Fibroblast of lung (primary cell): ENCODE measurements at regions not wholly inside any gene's neighbourhood (a gene's known extent, or its start where the extent isn't known, plus 50 kb on each side); places are given as distances from the start of the nearest gene placed in this dataset.

Experiments used
- DNase-seq, 2 donors: peaks; one replicate each; pipeline versions ENCODE4 v3.0.0 to v3.0.0-alpha.2; 2010; ENCODE audit warnings: low read depth in 2 of 2
- H2AFZ ChIP-seq: 2 replicates; pipeline ENCODE4 v1.5.1; 2012; ENCODE audit warnings: low read length, control low read depth, inconsistent platforms
- H3K27ac ChIP-seq: 2 replicates; pipeline ENCODE4 v1.5.1; 2011; ENCODE audit warnings: low read length, control low read depth; ENCODE audit not compliant: insufficient read depth
- H3K27me3 ChIP-seq: 2 replicates; pipeline ENCODE4 v1.5.1; 2011; ENCODE audit warnings: mild to moderate bottlenecking, low read length; ENCODE audit not compliant: control insufficient read depth, insufficient read depth
- H3K36me3 ChIP-seq: 2 replicates; pipeline ENCODE4 v1.5.1; 2011; ENCODE audit warnings: low read length; ENCODE audit not compliant: control insufficient read depth, insufficient read depth
- H3K4me1 ChIP-seq: 2 replicates; pipeline ENCODE4 v1.5.1; 2011; ENCODE audit warnings: low read length; ENCODE audit not compliant: control insufficient read depth, insufficient read depth; ENCODE audit errors: extremely low read depth
- H3K4me2 ChIP-seq: 2 replicates; pipeline ENCODE4 v1.5.1; 2011; ENCODE audit warnings: low read length, control low read depth; ENCODE audit not compliant: insufficient read depth; ENCODE audit errors: extremely low read depth
- H3K4me3 ChIP-seq, 4 experiments: fragments of 200-600 bp in 1 of 4; sonication (generic) in 1 of 4; replicated peaks in 1 of 4; 2 replicates each; pipeline ENCODE4 v1.5.1; 2011 to 2016; ENCODE audit warnings: low read length in 4 of 4, low read depth in 3 of 4, mild to moderate bottlenecking in 3 of 4, control low read depth in 2 of 4, inconsistent platforms in 1 of 4, mixed read lengths in 1 of 4; ENCODE audit not compliant: insufficient read depth in 1 of 4; ENCODE audit errors: control extremely low read depth in 1 of 4
- H3K79me2 ChIP-seq: 2 replicates; pipeline ENCODE4 v1.5.1; 2012; ENCODE audit warnings: mild to moderate bottlenecking, low read length, inconsistent platforms; ENCODE audit not compliant: control insufficient read depth, insufficient read depth
- H3K9ac ChIP-seq: 2 replicates; pipeline ENCODE4 v1.5.1; 2011; ENCODE audit warnings: mild to moderate bottlenecking, low read length, control low read depth; ENCODE audit not compliant: insufficient read depth
- H3K9me3 ChIP-seq: 2 replicates; pipeline ENCODE4 v1.5.1; 2012; ENCODE audit warnings: low read depth, low read length; ENCODE audit not compliant: control insufficient read depth, insufficient read depth
- H4K20me1 ChIP-seq: 2 replicates; pipeline ENCODE4 v1.5.1; 2011; ENCODE audit warnings: low read length; ENCODE audit not compliant: control insufficient read depth, insufficient read depth; ENCODE audit errors: extremely low read depth
- EZH2 ChIP-seq: IDR thresholded peaks from 2 replicates; pipeline ENCODE4 v1.5.1; 2012; ENCODE audit warnings: low read length, control low read depth, mild to moderate bottlenecking; ENCODE audit errors: missing control alignments
- TF ChIP-seq, protein P1 (sequence below), 2 donors: IDR thresholded peaks in 1 of 2; conservative IDR thresholded peaks in 1 of 2; 1 replicate in 1 of 2; 2 replicates in 1 of 2; pipeline ENCODE4 v1.5.1; 2011 to 2012; ENCODE audit warnings: low read length in 2 of 2, control low read depth in 1 of 2, inconsistent platforms in 1 of 2, low read depth in 1 of 2, mild to moderate bottlenecking in 1 of 2

DNA sequence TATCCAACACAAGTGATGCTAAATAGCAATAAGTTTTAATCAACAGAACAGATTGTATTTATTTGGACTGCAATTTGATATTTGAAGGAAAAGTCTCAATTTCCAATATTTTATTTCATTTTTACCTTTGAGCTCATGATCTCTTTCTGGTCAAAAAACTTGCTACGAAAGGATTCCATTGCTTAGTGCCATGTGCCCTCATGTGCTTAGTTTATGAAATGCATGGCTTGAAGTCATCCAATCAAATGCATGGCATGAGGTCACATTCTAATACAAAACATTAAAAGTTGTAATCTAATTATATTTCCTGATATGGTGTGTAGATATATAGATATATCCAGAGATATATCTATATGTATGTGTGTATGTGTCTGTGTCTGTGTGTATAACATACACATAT, 321.2 kb upstream of the ADGRB3 start:
- peak; percentile 18 to 56 for DNase-seq
- no peak overlapping the region for H2AFZ ChIP-seq
- H3K36me3 ChIP-seq: no peaks in the 10 kb centered on the region
- H3K27ac ChIP-seq: no peak overlapping the region
- TF ChIP-seq EZH2: no peak
- TF ChIP-seq, protein P1, sequence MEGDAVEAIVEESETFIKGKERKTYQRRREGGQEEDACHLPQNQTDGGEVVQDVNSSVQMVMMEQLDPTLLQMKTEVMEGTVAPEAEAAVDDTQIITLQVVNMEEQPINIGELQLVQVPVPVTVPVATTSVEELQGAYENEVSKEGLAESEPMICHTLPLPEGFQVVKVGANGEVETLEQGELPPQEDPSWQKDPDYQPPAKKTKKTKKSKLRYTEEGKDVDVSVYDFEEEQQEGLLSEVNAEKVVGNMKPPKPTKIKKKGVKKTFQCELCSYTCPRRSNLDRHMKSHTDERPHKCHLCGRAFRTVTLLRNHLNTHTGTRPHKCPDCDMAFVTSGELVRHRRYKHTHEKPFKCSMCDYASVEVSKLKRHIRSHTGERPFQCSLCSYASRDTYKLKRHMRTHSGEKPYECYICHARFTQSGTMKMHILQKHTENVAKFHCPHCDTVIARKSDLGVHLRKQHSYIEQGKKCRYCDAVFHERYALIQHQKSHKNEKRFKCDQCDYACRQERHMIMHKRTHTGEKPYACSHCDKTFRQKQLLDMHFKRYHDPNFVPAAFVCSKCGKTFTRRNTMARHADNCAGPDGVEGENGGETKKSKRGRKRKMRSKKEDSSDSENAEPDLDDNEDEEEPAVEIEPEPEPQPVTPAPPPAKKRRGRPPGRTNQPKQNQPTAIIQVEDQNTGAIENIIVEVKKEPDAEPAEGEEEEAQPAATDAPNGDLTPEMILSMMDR (conservative IDR thresholded peaks at IDR 0.05 in 1 of 2, IDR thresholded peaks at IDR 0.05 in 1 of 2; ENCODE audit: low read depth in 1 of 2, low read length in 2 of 2): peak; percentile 21 to 47
- no peaks in the 10 kb centered on the region for H4K20me1 ChIP-seq
- H3K9ac ChIP-seq: no peak overlapping the region
- H3K79me2 ChIP-seq: no peaks in the 10 kb centered on the region
- H3K4me1 ChIP-seq: no peaks in the 10 kb centered on the region
- no peaks in the 10 kb centered on the region for H3K9me3 ChIP-seq
- H3K4me3 ChIP-seq: no peak overlapping the region
- H3K4me2 ChIP-seq: no peak overlapping the region
- H3K27me3 ChIP-seq: no peaks in the 10 kb centered on the region

DNA sequence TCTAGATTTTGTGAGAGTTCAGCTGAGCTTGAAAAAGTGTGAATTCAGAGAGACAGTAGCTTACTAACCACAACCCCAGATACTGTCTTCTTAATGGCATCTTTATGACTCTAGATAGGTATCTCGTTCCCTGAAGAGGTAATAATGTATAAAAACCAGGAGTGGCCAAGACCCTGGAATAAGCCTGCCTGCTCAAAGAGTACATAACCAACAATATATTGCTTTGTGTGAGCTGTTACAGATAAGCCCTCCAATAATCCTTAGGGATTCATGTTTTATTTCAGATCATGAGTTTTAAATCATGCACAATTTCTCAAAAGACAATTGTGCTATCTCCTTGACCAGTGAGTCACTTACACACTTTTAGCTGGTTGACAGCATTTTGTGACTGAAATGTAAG, 327.8 kb upstream of the ADGRB3 start:
- H3K27ac ChIP-seq: no peak overlapping the region
- no peak overlapping the region for H3K9ac ChIP-seq
- H3K4me1 ChIP-seq: no peaks in the 10 kb centered on the region
- no peaks in the 10 kb centered on the region for H3K27me3 ChIP-seq
- no peak overlapping the region for H2AFZ ChIP-seq
- TF ChIP-seq, protein P1 (conservative IDR thresholded peaks at IDR 0.05 in 1 of 2, IDR thresholded peaks at IDR 0.05 in 1 of 2; ENCODE audit: low read depth in 1 of 2, low read length in 2 of 2): no peak
- TF ChIP-seq EZH2: no peak
- no peaks in the 10 kb centered on the region for H3K36me3 ChIP-seq
- H3K9me3 ChIP-seq: no peaks in the 10 kb centered on the region
- H3K4me2 ChIP-seq: no peak overlapping the region
- H3K4me3 ChIP-seq: no peak overlapping the region
- no peak for DNase-seq
- no peaks in the 10 kb centered on the region for H4K20me1 ChIP-seq
- H3K79me2 ChIP-seq: no peaks in the 10 kb centered on the region

DNA sequence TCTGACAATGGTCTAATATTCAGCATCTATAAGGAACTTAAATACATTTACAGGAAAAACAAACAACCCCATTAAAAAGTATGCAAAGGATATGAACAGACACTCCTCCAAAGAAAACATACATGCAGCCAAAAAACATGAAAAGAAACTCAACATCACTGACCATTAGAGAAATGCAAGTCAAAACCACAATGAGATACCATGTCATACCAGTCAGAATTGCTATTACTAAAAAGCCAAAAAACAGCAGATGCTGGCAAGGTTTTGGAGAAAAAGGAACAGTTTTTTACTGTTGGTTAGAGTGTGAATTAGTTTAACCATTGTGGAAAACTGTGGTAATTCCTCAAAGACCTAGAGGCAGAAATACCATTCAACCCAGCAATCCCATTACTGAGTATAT, 339.0 kb upstream of the ADGRB3 start:
- Histone ChIP-seq H3K79me2 (no peaks in the 10 kb centered on the region), H3K4me1 (no peaks in the 10 kb centered on the region), H2AFZ (no peak overlapping the region), H3K9ac (no peak overlapping the region), H4K20me1 (no peaks in the 10 kb centered on the region), H3K9me3 (no peaks in the 10 kb centered on the region), H3K27me3 (no peaks in the 10 kb centered on the region), H3K36me3 (no peaks in the 10 kb centered on the region), H3K27ac (no peak overlapping the region), H3K4me2 (no peak overlapping the region), H3K4me3 (no peak overlapping the region)
- TF ChIP-seq, protein P1 (conservative IDR thresholded peaks at IDR 0.05 in 1 of 2, IDR thresholded peaks at IDR 0.05 in 1 of 2; ENCODE audit: low read depth in 1 of 2, low read length in 2 of 2): no peak
- no peak for TF ChIP-seq EZH2
- peak; percentile 43 to 67 for DNase-seq
